CD4-positive, alpha-beta T cell treated with Interleukin-4 for 1 hour (primary cell): ENCODE measurements at regions not wholly inside any gene's neighbourhood (a gene's known extent, or its start where the extent isn't known, plus 50 kb on each side); places are given as distances from the start of the nearest gene placed in this dataset.
"Not testable (repeated sequence)": the region's sequence is repeated elsewhere in the genome, so short reads cannot be mapped to it uniquely, and the experiment has no call there.

Source experiments
- DNase-seq, 2 donors: peaks; one replicate each; pipeline ENCODE4 v3.0.0-alpha.2; 2020 to 2022

DNA sequence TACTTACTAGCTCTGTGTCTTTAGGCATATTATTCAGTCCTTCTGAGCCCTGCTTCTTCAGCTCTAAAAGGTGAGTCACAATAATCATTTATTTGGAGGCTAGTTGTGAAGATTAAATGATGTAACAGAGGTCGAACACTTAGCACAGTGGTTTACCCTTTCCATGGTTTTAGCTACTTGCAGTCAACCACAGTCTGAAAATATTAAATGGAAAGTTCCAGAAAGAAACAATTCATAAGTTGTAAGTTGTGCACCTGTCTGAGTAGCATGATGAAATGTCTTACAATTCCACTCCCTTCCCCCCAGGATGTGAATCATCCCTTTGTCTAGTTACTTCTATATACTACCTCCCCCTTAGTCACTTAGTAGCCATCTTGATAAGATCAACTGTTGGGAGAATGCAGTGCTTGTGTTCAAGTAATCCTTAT lies 217.6 kb upstream of the THUMPD2 start:
- no peak for DNase-seq

DNA sequence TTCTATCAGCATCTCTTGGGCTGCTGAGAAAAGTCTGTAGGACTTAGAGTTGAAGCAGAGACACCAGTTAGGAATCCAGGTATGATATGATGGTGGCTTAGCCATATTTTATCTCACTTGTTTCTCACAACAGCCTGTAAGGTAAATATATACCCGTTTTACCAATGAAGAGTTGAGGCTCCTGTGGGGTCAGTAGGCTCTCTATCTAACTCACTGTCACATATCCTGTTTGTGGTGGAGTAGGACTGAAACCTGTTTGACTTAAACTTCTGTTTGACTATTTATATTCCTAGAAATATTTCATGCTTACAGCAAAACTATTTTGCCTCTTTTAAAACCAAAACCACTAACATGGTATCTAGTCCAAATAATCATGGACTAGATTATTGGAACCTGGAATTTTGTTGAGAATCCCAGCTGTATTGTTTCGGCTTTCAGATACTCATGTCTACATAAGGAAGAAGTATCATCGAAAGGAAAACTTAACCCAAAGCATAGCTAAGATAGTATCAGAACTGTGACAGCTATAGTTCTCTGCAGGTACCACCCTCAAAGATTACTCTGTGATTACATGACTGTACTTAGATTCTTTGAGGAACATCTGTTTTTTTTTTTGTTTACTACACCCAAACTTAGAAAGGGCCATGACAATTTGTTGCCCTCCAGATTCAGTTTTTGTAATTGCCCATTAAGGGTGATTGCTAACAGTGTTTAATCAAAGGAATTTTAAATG lies 216.1 kb upstream of the THUMPD2 start:
- DNase-seq: no peak

GRCh38 chr2:39994151-39994550 lies 215.1 kb upstream of the THUMPD2 start:
- DNase-seq: no peak

DNA sequence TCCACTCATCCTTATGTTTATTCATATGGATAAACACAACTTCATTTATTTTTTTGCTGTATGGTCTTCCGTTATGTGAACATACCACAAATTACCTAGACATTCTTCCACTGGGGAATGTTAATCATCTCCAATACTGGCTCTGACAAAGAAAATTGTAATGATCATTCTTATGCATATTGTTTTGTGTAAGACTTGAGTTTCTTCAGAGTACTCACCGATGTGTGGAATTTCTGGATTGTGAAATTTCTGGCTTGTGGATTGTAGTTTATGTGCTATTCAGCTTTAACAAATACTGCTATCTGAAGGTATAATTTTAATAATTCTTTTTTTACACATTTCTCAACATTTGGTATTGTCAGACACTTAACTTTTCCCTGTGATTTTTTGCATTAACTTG lies 212.2 kb upstream of the THUMPD2 start:
- DNase-seq: no peak

DNA sequence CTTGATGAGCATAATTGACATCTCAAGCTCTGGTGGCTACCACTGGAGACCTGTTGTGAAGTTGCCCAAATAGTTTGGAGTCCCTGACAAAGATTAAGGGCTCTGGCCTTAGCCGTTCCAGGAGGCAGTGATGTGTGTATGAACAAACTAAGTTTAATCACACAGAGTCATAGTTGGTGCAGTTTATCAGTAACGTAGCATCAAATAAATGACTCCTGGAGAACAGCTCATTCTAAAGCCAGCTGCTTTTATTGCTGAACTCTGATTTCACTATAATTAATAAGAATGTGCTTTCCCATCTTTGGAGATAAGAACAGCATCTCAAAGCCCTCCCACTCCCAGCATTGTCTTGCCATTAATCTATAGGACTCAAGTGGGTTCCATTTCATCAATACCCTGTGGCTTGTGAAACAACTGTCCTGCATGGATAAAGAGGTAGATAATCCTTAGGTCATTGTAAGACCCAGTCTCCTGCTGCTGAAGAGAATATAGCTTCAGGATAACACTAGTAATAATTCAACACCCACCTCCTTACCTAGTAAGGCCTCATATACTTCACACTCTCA lies 211.4 kb upstream of the THUMPD2 start:
- no peak for DNase-seq

GRCh38 chr2:39989888-39990287 lies 210.8 kb upstream of the THUMPD2 start:
- no peak for DNase-seq

GRCh38 chr2:39981883-39982311 lies 202.8 kb upstream of the THUMPD2 start:
- DNase-seq: no peak

DNA sequence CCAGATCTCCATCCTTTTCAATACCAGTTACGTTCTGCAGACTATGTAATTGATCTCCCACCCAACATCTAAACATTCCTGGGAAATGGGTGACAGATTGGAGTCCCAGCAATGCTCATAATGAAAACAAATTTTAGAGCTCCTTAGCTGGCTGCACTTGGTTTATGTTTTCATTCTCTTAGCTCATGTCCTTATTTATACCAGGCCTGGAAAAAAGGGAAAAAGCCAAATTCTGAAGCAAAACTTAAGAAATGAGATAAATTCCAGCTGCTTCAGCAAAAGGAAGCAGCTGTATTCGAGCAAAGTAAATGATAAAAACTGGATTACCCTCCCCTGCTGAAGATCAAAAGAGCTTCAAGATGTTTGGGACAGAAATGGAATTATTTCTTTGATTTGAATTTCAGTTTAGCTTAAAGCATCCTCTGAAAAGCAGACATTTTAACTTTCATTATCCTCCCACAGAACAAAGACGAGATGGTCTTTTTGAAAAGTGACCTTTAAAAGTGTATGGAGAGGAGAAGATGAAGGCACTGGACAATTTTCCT lies 196.5 kb upstream of the THUMPD2 start:
- DNase-seq: no peak

DNA sequence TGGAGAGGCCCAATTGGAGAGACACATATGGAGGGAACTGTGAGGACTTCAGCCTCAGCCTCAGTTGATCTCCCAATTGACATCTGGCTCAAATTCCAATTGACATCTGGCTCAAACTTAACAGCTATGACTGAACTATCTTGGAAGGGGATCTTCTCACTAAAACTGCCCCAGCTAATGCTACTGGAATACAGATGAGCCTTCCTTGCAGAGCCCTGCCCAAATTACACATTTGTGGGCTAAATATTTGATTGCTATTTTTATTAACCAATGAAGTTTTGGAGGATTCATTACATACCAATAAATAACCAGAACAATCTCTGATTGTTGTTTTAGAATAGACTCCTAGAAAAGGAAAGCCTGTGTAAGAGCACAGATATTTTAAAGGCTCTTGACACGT lies 189.0 kb upstream of the THUMPD2 start:
- no peak for DNase-seq

DNA sequence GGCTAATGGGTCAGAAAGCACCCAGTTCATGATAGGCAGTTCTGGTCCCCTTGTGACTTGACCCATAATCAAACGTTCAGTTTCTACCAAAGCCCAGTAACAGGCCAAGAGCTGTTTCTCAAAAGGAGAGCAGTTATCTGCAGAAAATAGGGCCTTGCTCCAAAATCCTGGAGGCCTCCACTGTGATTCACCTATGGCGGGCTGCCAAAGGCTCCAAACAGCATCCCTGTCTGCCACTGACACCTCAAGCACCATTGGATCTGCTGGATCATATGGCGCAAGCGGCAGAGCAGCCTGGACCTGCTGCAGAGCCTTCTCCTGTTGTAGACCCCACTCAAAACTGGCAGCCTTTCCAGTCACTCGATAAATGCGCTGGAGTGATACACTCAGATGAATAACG lies 181.6 kb upstream of the THUMPD2 start:
- DNase-seq: not testable (repeated sequence)

GRCh38 chr2:39954346-39954745 lies 175.3 kb upstream of the THUMPD2 start:
- DNase-seq: no peak

DNA sequence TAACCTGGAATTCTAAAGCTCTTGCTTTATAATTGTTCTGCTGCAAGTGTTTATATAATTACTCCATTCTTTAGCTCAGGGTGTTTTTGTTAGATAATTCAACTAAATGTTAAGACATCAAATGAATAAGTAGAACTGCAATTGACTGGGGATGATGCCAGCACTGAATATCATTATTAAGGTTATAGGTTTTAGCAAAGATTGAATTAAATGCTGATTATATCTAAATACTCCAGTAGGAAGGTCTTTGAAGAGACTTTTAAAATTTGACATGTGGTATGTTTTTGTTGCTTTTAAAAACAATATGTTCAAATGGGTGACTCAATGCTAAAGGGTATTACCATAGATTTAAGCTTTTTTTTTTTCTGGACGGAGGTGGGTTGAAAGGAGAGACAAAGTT lies 170.1 kb upstream of the THUMPD2 start:
- DNase-seq: no peak

GRCh38 chr2:39948016-39948719 lies 169.1 kb upstream of the THUMPD2 start:
- no peak for DNase-seq

- DNase-seq: no peak
Observed at GRCh38 chr2:39947294-39948015, 168.4 kb upstream of the THUMPD2 start.

- no peak for DNase-seq
Observed at GRCh38 chr2:39942950-39943349, 163.9 kb upstream of the THUMPD2 start.

DNA sequence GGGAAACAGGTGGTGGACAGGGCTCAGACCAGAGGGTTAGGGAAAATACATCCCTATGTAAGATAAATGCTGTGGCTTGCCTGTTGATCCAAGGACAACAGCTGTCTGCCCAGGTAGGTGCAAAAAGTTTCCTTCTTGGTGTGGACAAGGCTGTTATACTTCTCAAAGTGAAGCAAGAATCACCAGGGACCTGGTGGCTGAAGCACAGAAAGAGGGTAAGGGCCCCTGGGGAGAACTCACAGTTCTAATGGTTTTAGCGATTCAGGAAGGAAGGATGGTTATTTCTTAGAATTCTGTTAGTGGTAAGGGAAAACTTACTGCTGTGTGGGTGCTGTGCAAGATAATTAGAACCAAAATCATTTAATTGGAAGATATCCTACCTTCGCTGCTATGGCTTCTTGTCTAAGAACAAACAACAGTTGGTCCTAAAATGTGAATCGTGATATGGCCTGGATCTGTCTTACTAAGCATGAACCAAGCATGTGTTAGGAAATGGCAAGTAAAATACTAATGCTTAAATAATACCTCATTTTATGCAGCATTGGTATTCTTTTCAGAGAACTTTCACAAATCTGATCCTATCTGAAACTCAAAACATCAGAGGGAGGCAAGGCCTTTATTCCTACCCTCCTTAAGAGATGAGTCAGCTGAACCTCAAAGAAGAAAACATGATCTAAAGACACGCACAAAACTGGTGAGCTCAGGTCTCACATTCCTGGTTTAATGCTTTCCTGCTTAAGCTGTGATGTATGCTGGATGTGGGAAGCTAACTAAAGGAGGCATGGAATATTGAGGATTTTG lies 159.2 kb upstream of the THUMPD2 start:
- DNase-seq: no peak

GRCh38 chr2:39937621-39938020 lies 158.6 kb upstream of the THUMPD2 start:
- no peak for DNase-seq

GRCh38 chr2:39934851-39935250 lies 155.8 kb upstream of the THUMPD2 start:
- no peak for DNase-seq

DNA sequence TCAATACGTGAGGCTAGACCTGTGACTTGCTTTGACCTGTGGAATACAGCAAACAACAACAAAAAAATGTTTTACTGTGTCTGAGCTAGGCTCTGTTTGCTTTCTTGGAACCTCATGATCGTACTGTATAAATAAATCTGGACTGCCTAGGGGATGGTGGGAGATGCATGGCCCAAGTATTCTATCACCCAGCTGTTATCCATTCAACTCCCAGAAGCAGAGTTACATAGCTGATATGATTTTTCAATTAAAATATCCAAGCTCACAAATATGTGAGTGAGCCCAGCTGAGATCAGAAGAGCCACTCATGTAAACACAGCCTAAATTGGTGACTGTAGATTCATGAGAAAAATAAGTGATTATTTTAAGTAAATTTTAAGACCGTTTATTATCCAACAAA lies 154.1 kb upstream of the THUMPD2 start:
- DNase-seq: no peak

DNA sequence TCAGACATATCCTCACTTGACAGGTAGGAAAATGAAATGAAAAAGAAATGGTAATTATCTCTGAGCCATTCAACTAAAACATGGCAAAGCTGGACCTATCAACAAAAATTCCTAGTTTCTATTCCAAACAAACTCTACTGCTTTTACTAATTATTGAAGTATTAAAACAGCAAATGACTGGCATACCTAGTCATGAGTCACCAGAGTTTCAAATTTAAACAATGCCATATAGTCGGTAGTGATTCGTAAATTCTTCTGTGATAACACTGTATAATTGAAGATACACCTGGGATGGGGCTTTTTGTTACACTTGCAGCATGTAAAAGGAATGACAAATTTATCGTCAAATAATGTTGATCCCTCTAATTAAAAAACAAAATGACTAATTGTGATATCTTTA lies 153.1 kb upstream of the THUMPD2 start:
- DNase-seq: no peak

GRCh38 chr2:39930175-39930917 lies 151.3 kb upstream of the THUMPD2 start:
- DNase-seq: no peak

GRCh38 chr2:39929531-39929930 lies 150.5 kb upstream of the THUMPD2 start:
- DNase-seq: no peak
